KMS-11 (cell line): ENCODE measurements at regions not wholly inside any gene's neighbourhood (a gene's known extent, or its start where the extent isn't known, plus 50 kb on each side); places are given as distances from the start of the nearest gene placed in this dataset.
"Not testable (repeated sequence)": the region's sequence is repeated elsewhere in the genome, so short reads cannot be mapped to it uniquely, and the experiment has no call there.

Experiments
- H2AFZ ChIP-seq: fragments of 200-600 bp; sonication (generic); 2 replicates; pipeline ENCODE4 v1.6.1; 2016; ENCODE audit warnings: antibody characterized with exemption, mixed run types, low read depth
- H3K27ac ChIP-seq: fragments of 200-600 bp; sonication (generic); 2 replicates; pipeline ENCODE4 v1.6.1; 2016; ENCODE audit warnings: mild to moderate bottlenecking, mixed run types
- H3K27me3 ChIP-seq: fragments of 200-600 bp; sonication (generic); 2 replicates; pipeline ENCODE4 v1.6.1; 2017; ENCODE audit warnings: mild to moderate bottlenecking, low read depth, mixed run types, moderate library complexity; ENCODE audit not compliant: insufficient read depth
- H3K36me3 ChIP-seq: fragments of 200-600 bp; sonication (generic); 2 replicates; pipeline ENCODE4 v1.6.1; 2017; ENCODE audit warnings: mild to moderate bottlenecking, mixed run types; ENCODE audit not compliant: insufficient read depth
- H3K4me1 ChIP-seq: fragments of 200-600 bp; sonication (generic); 2 replicates; pipeline ENCODE4 v1.6.1; 2016; ENCODE audit warnings: mild to moderate bottlenecking, low read depth, mixed run types; ENCODE audit not compliant: poor library complexity, severe bottlenecking
- H3K4me2 ChIP-seq: fragments of 200-600 bp; sonication (generic); 2 replicates; pipeline ENCODE4 v1.7.0; 2016; ENCODE audit warnings: mild to moderate bottlenecking, mixed run types
- H3K4me3 ChIP-seq: fragments of 200-600 bp; sonication (generic); IDR thresholded peaks from 2 replicates; pipeline ENCODE4 v1.6.1; 2017; ENCODE audit warnings: low read depth, low read length, mixed read lengths; ENCODE audit not compliant: insufficient read depth
- H3K79me2 ChIP-seq: fragments of 200-600 bp; sonication (generic); 2 replicates; pipeline ENCODE4 v1.6.1; 2016; ENCODE audit warnings: low read depth, mixed run types; ENCODE audit not compliant: insufficient read depth
- H3K9ac ChIP-seq: fragments of 200-600 bp; sonication (generic); 2 replicates; pipeline ENCODE4 v1.6.1; 2016; ENCODE audit warnings: mild to moderate bottlenecking, mixed run types
- H4K20me1 ChIP-seq: fragments of 200-600 bp; sonication (generic); 2 replicates; pipeline ENCODE4 v1.6.1; 2016; ENCODE audit warnings: mild to moderate bottlenecking, mixed run types; ENCODE audit not compliant: insufficient read depth
- TF ChIP-seq, protein P1 (sequence below): fragments of 200-600 bp; sonication (generic); conservative IDR thresholded peaks from 2 replicates; pipeline ENCODE4 v1.6.1; 2017; ENCODE audit warnings: low read depth, mild to moderate bottlenecking, antibody characterized with exemption, low read length, moderate library complexity, mixed read lengths

DNA sequence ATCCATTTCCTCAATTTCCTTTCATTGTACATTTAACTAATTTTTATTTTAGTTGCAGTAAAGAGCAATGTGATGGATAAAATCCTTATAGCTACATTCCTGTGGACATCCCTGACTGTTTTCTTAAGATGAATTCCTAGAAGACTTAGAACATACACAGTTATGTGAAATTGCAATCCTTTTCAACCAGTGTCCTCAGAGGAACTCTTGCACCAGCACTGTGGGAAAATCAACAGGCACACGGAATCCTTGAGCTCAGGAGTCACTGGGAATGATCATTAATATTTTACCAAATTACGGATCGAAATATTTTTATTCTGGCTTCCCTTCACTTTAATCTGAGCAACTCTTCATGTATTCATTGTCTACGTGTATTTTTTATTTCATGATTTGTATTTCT is 901.9 kb upstream of the WWC1 start:
- Histone ChIP-seq H3K4me1 (no peaks in the 10 kb centered on the region), H3K27ac (no peak overlapping the region), H3K27me3 (no peaks in the 10 kb centered on the region), H4K20me1 (no peaks in the 10 kb centered on the region), H2AFZ (no peak overlapping the region), H3K4me3 (no peak overlapping the region), H3K36me3 (no peaks in the 10 kb centered on the region), H3K9ac (no peak overlapping the region), H3K79me2 (no peaks in the 10 kb centered on the region), H3K4me2 (no peak overlapping the region)
- TF ChIP-seq, protein P1, sequence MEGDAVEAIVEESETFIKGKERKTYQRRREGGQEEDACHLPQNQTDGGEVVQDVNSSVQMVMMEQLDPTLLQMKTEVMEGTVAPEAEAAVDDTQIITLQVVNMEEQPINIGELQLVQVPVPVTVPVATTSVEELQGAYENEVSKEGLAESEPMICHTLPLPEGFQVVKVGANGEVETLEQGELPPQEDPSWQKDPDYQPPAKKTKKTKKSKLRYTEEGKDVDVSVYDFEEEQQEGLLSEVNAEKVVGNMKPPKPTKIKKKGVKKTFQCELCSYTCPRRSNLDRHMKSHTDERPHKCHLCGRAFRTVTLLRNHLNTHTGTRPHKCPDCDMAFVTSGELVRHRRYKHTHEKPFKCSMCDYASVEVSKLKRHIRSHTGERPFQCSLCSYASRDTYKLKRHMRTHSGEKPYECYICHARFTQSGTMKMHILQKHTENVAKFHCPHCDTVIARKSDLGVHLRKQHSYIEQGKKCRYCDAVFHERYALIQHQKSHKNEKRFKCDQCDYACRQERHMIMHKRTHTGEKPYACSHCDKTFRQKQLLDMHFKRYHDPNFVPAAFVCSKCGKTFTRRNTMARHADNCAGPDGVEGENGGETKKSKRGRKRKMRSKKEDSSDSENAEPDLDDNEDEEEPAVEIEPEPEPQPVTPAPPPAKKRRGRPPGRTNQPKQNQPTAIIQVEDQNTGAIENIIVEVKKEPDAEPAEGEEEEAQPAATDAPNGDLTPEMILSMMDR, result no peak

DNA sequence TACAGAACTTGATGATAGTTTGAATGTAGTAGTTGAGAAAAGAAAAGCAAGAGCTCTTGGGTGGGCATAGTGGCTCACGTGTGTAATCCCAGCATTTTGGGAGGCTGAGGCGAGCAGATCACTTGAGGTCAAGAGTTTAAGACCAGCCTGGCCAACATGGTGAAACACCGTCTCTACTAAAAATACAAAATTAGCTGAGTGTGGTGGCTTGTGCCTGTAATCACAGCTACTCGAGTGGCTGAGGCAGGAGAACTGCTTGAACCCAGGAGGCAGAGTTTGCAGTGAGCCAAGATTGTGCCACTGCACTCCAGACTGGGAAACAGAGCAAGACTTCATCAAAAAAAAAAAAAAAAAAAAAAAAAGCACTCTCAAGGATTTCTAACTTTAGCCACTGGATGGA is 900.2 kb upstream of the WWC1 start:
- not testable (repeated sequence) for H3K79me2 ChIP-seq, H3K4me3 ChIP-seq, H2AFZ ChIP-seq, H3K27me3 ChIP-seq, H3K9ac ChIP-seq, H3K27ac ChIP-seq, H3K4me1 ChIP-seq, H4K20me1 ChIP-seq, H3K4me2 ChIP-seq, H3K36me3 ChIP-seq

DNA sequence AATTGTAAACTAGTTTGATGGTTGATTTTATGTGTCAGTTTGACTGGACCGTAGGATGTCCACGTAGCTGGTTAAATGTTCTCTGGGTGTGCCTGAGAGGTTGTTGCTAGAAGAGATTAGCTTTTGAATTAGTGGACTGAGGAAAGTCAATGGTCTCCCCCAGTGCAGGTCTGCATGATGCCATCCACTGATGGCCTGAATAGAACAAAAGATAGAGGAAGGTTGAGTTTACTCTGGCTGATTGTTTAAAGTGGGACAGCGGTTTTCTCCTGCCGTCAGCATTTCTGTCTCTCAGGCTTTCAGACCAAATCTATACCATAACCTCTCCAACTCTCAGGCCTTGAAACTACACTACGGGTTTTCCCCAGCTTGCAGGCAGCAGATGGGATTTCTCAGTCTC is 899.2 kb upstream of the WWC1 start:
- no peaks in the 10 kb centered on the region for H3K27me3 ChIP-seq
- no peaks in the 10 kb centered on the region for H3K79me2 ChIP-seq
- H3K36me3 ChIP-seq, result no peaks in the 10 kb centered on the region
- H4K20me1 ChIP-seq, result no peaks in the 10 kb centered on the region
- H3K4me3 ChIP-seq, result no peak overlapping the region
- no peaks in the 10 kb centered on the region for H3K4me1 ChIP-seq
- no peak overlapping the region for H2AFZ ChIP-seq
- TF ChIP-seq, protein P1, result no peak
- H3K27ac ChIP-seq, result no peak overlapping the region
- H3K4me2 ChIP-seq, result no peak overlapping the region
- H3K9ac ChIP-seq, result no peak overlapping the region

DNA sequence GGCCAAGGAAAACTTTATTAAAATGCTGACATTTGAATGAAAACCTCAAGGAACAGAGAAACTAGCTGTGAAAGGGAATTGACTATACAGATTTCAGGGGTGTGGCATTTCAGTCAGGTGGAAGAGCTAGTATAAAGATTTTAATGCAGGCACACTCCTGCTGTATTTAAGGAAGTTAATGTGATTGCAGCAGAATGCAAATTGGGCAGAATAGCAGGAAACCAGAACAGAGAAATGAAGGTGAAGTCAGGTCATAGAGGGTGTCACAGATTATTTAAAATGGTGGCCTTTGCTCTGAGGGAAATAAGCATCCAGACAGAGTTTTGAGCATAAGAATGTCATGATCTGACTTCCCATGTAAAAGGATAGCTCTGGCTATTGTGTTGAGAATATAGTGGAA is 898.1 kb upstream of the WWC1 start:
- Histone ChIP-seq H3K36me3 (no peaks in the 10 kb centered on the region), H3K4me2 (no peak overlapping the region), H2AFZ (no peak overlapping the region), H3K9ac (no peak overlapping the region), H3K79me2 (no peaks in the 10 kb centered on the region), H4K20me1 (no peaks in the 10 kb centered on the region), H3K4me1 (no peaks in the 10 kb centered on the region), H3K4me3 (no peak overlapping the region), H3K27me3 (no peaks in the 10 kb centered on the region), H3K27ac (no peak overlapping the region)
- TF ChIP-seq, protein P1, result no peak

DNA sequence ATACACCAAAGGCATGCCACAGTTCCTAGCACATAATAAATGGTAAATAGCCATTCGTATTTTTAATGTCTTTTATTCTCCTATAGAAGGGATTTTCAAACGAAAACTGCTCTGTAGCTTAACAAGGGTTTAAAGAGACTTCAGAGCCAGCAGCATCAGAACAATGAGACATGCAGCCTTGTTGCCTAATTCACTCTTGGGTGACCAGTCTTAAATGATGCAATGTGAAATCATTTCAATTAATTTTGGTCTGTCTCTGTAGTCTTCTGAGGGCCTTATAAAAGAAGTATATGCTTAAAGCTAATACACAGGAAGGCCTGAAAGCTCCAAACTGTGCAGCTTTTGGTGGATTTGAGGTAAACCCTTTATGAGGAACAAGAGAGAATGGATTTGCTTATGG is 888.8 kb upstream of the WWC1 start:
- no peak overlapping the region for H2AFZ ChIP-seq
- no peaks in the 10 kb centered on the region for H4K20me1 ChIP-seq
- H3K4me3 ChIP-seq, result no peak overlapping the region
- H3K9ac ChIP-seq, result no peak overlapping the region
- H3K4me1 ChIP-seq, result no peaks in the 10 kb centered on the region
- H3K27ac ChIP-seq, result no peak overlapping the region
- no peaks in the 10 kb centered on the region for H3K79me2 ChIP-seq
- TF ChIP-seq, protein P1, result no peak
- H3K4me2 ChIP-seq, result no peak overlapping the region
- no peaks in the 10 kb centered on the region for H3K36me3 ChIP-seq
- H3K27me3 ChIP-seq, result no peaks in the 10 kb centered on the region
